Thyroid gland (tissue), 4 donors: ENCODE measurements at regions not wholly inside any gene's neighbourhood (a gene's known extent, or its start where the extent isn't known, plus 50 kb on each side); places are given as distances from the start of the nearest gene placed in this dataset.

Source experiments
- POLR2A ChIP-seq, 2 donors: fragments of 450-650 bp; IDR thresholded peaks; one replicate each; pipeline ENCODE4 v1.6.1; 2017; ENCODE audit warnings: antibody characterized with exemption in 2 of 2, mild to moderate bottlenecking in 2 of 2, moderate library complexity in 1 of 2
- TF ChIP-seq, protein P1 (sequence below), 6 experiments: fragments of 200-600 bp in 3 of 6; fragments of 450-650 bp in 3 of 6; sonication (generic) in 3 of 6; IDR thresholded peaks; one replicate each; pipeline ENCODE4 v1.5.1; 2016 to 2019; ENCODE audit warnings: antibody characterized with exemption in 6 of 6, mild to moderate bottlenecking in 2 of 6, inconsistent platforms in 1 of 6, moderate library complexity in 1 of 6

DNA sequence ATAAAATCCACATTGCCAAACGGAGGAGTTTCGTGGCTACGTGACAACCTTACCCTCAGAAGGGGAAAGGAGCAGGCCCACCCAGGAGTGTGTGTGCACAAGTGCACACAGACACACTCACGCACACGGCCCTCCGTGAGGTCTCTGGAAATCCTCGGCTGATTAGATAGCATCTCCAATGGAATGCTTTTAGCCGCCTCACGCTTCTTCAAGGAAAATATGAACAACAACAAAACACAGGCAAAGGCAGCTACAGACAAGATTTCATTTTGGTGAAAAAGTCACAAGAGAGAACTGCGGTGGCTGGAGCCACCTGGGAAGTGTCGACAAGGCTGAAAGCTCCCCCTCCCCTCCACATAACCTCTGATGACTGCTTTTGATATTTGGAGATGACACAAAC is 391.8 kb upstream of the MKI67 start:
- TF ChIP-seq, protein P1, sequence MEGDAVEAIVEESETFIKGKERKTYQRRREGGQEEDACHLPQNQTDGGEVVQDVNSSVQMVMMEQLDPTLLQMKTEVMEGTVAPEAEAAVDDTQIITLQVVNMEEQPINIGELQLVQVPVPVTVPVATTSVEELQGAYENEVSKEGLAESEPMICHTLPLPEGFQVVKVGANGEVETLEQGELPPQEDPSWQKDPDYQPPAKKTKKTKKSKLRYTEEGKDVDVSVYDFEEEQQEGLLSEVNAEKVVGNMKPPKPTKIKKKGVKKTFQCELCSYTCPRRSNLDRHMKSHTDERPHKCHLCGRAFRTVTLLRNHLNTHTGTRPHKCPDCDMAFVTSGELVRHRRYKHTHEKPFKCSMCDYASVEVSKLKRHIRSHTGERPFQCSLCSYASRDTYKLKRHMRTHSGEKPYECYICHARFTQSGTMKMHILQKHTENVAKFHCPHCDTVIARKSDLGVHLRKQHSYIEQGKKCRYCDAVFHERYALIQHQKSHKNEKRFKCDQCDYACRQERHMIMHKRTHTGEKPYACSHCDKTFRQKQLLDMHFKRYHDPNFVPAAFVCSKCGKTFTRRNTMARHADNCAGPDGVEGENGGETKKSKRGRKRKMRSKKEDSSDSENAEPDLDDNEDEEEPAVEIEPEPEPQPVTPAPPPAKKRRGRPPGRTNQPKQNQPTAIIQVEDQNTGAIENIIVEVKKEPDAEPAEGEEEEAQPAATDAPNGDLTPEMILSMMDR (IDR thresholded peaks at IDR 0.05), result no peak
- no peak for TF ChIP-seq POLR2A (IDR thresholded peaks at IDR 0.05)
